ENCODE measurements at regions not wholly inside any gene's neighbourhood (a gene's known extent, or its start where the extent isn't known, plus 50 kb on each side); places are given as distances from the start of the nearest gene placed in this dataset.

DNA sequence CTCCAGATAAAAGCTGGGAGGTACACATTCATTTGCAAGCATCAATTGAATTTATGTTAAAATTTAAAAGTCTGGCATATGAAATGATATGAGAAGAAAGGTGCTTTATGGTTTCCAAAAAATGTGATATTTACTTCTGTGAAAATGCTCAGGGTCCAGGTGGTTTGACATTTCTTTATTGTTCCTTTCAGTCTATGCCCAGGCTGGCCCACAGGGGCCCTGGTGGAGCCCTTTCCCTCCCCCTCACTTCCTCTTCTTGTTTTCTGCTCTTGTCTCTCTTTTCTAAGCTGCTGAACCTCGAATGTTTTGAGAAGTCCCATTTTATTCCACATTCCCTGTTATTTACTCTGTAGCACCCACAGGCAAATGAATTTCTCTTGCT is 127.8 kb downstream of the HS3ST3B1 start:
- no peak for TF ChIP-seq RAD51 (IDR thresholded peaks at IDR 0.05; ENCODE audit: borderline replicate concordance, low read depth)
- TF ChIP-seq, protein P1, sequence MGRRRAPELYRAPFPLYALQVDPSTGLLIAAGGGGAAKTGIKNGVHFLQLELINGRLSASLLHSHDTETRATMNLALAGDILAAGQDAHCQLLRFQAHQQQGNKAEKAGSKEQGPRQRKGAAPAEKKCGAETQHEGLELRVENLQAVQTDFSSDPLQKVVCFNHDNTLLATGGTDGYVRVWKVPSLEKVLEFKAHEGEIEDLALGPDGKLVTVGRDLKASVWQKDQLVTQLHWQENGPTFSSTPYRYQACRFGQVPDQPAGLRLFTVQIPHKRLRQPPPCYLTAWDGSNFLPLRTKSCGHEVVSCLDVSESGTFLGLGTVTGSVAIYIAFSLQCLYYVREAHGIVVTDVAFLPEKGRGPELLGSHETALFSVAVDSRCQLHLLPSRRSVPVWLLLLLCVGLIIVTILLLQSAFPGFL (CRISPR knock-in tag; IDR thresholded peaks at IDR 0.05): no peak
- TF ChIP-seq ELK3 (CRISPR knock-in tag; IDR thresholded peaks at IDR 0.05): no peak
- no peak for TF ChIP-seq JUND (IDR thresholded peaks at IDR 0.05; ENCODE audit: borderline replicate concordance, low read depth, low read length)
- TF ChIP-seq JUND (tag; IDR thresholded peaks at IDR 0.05; ENCODE audit: borderline replicate concordance, low read depth, low read length): no peak
- TF ChIP-seq SMC3 (conservative IDR thresholded peaks at IDR 0.05; ENCODE audit: insufficient read depth, low read depth, low read length): no peak
- TF ChIP-seq MXI1 (IDR thresholded peaks at IDR 0.05; ENCODE audit: low read depth, low read length): no peak
- TF ChIP-seq, protein P2, sequence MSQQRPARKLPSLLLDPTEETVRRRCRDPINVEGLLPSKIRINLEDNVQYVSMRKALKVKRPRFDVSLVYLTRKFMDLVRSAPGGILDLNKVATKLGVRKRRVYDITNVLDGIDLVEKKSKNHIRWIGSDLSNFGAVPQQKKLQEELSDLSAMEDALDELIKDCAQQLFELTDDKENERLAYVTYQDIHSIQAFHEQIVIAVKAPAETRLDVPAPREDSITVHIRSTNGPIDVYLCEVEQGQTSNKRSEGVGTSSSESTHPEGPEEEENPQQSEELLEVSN (IDR thresholded peaks at IDR 0.05; ENCODE audit: borderline replicate concordance in 1 of 2, extremely low read depth in 1 of 2, insufficient read depth in 1 of 2, insufficient read length in 1 of 2, low read depth in 1 of 2, low read length in 1 of 2, poor library complexity in 1 of 2, severe bottlenecking in 1 of 2): no peak
- no peak for TF ChIP-seq POLR2A (conservative IDR thresholded peaks at IDR 0.05)
